Endothelial cell (in vitro differentiated cells): ENCODE measurements at regions not wholly inside any gene's neighbourhood (a gene's known extent, or its start where the extent isn't known, plus 50 kb on each side); places are given as distances from the start of the nearest gene placed in this dataset.
A peak's percentile ranks its signal among the peaks of the same experiment; 100 is the strongest.

ENCODE experiments used
- DNase-seq: peaks from one replicate; pipeline ENCODE4 v3.0.0; 2021; ENCODE audit warnings: low spot score
- H3K27ac Mint-ChIP-seq: one replicate; pipeline ENCODE4 v1.8.0; 2021; ENCODE audit warnings: mixed read lengths, inconsistent platforms; ENCODE audit not compliant: unreplicated experiment
- H3K27me3 Mint-ChIP-seq: one replicate; pipeline ENCODE4 v1.8.0; 2021; ENCODE audit warnings: mild to moderate bottlenecking, moderate library complexity, mixed read lengths, inconsistent platforms; ENCODE audit not compliant: unreplicated experiment
- H3K36me3 Mint-ChIP-seq: one replicate; pipeline ENCODE4 v1.8.0; 2021; ENCODE audit warnings: mild to moderate bottlenecking, low read depth, mixed read lengths, inconsistent platforms; ENCODE audit not compliant: unreplicated experiment
- H3K4me1 Mint-ChIP-seq: one replicate; pipeline ENCODE4 v1.8.0; 2021; ENCODE audit warnings: mild to moderate bottlenecking, mixed read lengths, inconsistent platforms; ENCODE audit not compliant: unreplicated experiment
- H3K4me3 Mint-ChIP-seq: one replicate; pipeline ENCODE4 v1.8.0; 2021; ENCODE audit warnings: mild to moderate bottlenecking, mixed read lengths, inconsistent platforms; ENCODE audit not compliant: unreplicated experiment
- H3K9me3 Mint-ChIP-seq: one replicate; pipeline ENCODE4 v1.8.0; 2021; ENCODE audit warnings: mixed read lengths, inconsistent platforms; ENCODE audit not compliant: unreplicated experiment
- CTCF ChIP-seq: fragments of 200-600 bp; sonication (generic); IDR thresholded peaks from one replicate; pipeline ENCODE4 v1.5.0; 2021; ENCODE audit warnings: antibody characterized with exemption; ENCODE audit not compliant: unreplicated experiment

- Mint-ChIP-seq H3K27ac (peak overlapping the region; percentile 19), H3K27me3 (no peaks in the 10 kb centered on the region), H3K4me3 (no peak overlapping the region), H3K36me3 (peaks cover 7% of the 10 kb centered on the region), H3K4me1 (no peaks in the 10 kb centered on the region), H3K9me3 (no peaks in the 10 kb centered on the region)
- TF ChIP-seq CTCF, result no peak
- DNase-seq, result no peak
Observed at GRCh38 chr9:88730780-88731179, 195.8 kb downstream of the NXNL2 start.

GRCh38 chr9:88732128-88732527 lies 197.2 kb downstream of the NXNL2 start:
- Mint-ChIP-seq H3K36me3 (peaks cover 7% of the 10 kb centered on the region), H3K27ac (no peak overlapping the region), H3K9me3 (no peaks in the 10 kb centered on the region), H3K4me3 (no peak overlapping the region), H3K4me1 (no peaks in the 10 kb centered on the region), H3K27me3 (no peaks in the 10 kb centered on the region)
- DNase-seq, result no peak
- TF ChIP-seq CTCF, result no peak

DNA sequence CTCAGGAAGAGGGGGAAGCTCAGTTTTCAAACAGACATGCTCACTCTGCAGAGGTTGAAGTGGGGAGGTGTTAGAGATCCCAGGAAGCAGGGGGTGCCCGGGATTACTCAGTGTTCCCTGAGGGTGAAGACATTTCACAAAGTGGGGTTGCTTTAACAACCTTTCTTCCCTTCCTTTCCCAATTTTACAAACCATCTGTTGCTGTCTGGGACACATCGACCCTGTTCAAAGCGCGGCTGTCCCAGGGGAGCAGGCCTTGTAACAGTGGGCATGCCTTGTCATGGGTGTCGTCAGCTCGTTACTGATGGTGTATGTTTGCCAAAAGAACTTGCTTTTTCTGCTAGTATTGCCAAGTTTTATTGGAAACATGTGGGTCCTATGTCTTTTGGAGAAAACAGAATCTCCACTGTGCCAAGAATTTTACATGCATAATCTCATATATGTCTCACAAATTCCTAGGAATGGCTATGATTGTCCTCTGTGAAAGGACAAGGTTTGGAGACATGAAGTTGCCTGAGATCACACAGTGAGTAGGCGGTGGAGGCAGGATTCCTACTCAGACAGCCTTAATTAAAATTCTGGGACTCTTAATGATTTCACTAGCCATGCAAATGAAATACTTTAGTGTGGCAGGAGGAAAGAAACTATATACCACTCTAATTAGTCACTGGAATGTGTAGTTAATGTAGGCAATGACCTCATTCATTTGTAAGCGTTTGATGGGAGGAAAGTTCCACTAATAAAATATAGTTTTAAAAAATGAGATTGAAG lies 198.9 kb downstream of the NXNL2 start:
- Mint-ChIP-seq H3K36me3 (peaks cover 7% of the 10 kb centered on the region), H3K4me3 (no peak overlapping the region), H3K9me3 (no peaks in the 10 kb centered on the region), H3K4me1 (no peaks in the 10 kb centered on the region), H3K27ac (no peak overlapping the region), H3K27me3 (no peaks in the 10 kb centered on the region)
- no peak for TF ChIP-seq CTCF
- DNase-seq, result no peak

DNA sequence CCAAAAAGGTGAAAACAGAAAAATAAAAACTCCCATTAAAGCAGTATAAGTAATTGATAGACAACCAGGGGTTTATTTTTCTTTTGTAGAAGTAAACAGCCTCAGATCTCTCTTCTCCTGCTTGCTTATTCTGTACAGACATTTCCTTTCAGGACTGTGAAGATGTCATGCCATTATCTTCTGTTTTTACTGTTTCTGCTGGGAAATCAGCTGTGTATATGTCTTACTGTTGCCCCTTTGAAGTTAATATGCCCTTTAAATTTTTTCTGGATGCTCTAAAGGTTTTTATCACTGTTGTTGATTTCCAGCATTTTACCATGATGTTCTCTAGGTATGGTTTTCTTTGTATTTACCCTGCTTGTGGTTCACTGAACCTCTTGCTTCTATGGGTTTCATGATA lies 199.5 kb downstream of the NXNL2 start:
- Mint-ChIP-seq H3K4me3 (no peak overlapping the region), H3K4me1 (no peaks in the 10 kb centered on the region), H3K27ac (no peak overlapping the region), H3K27me3 (no peaks in the 10 kb centered on the region), H3K9me3 (no peaks in the 10 kb centered on the region), H3K36me3 (peaks cover 7% of the 10 kb centered on the region)
- TF ChIP-seq CTCF, result no peak
- no peak for DNase-seq

DNA sequence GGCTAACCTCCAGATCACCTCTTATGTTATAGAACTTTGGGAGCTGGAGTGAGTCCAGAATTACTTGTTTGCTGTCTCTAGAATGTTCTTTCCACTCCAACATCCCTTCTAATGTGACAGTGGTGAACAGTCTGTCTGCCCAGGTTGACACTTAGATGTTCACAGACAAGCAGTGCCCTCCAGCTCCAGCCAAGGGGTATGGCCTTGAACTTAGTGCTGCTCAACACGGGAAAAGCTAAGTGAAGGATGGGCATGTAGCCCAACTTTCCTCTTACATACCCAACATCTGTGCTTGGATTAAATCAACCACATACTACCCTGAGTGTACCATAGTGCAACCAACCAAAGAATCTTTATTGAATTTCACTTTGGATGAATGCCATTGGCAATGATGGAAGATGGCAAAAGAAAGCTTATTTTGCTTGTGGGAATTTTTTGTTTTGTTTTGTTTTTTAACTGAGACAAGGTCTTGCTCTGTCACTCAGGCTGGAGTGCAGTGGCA lies 201.2 kb downstream of the NXNL2 start:
- Mint-ChIP-seq H3K9me3 (no peaks in the 10 kb centered on the region), H3K27me3 (no peaks in the 10 kb centered on the region), H3K4me1 (no peaks in the 10 kb centered on the region), H3K27ac (no peak overlapping the region), H3K4me3 (no peak overlapping the region), H3K36me3 (no peaks in the 10 kb centered on the region)
- TF ChIP-seq CTCF, result no peak
- DNase-seq, result no peak
